PC-9 (cell line): ENCODE measurements at regions not wholly inside any gene's neighbourhood (a gene's known extent, or its start where the extent isn't known, plus 50 kb on each side); places are given as distances from the start of the nearest gene placed in this dataset.
A peak's percentile ranks its signal among the peaks of the same experiment; 100 is the strongest.

Experiments used
- BruUV-seq: library from RNA; stranded (reverse); fragments of 400-500 nt; replicated peaks from 2 replicates; lab custom pipeline; 2021; lab: Mats Ljungman, UMichigan
- CTCF ChIA-PET: fragments of 300-600 bp; sonication (Branson Sonifier 250); formaldehyde crosslinking; loops from one replicate; lab custom pipeline; 2022; ENCODE audit warnings: antibody characterized with exemption; lab: Charles Lee
- POLR2A ChIA-PET: fragments of 300-600 bp; sonication (Branson Sonifier 250); formaldehyde crosslinking; loops from one replicate; lab custom pipeline; 2022; ENCODE audit warnings: antibody characterized with exemption; ENCODE audit not compliant: unreplicated experiment; lab: Charles Lee
- DNase-seq, 2 experiments: peaks; one replicate each; pipeline versions ENCODE4 v3.0.0 to v3.0.0-alpha.2; 2015 to 2022; ENCODE audit warnings: mixed read lengths in 1 of 2
- H2AFZ ChIP-seq: fragments of 200-600 bp; sonication (generic); 2 replicates; pipeline ENCODE4 v1.8.1; 2017; ENCODE audit warnings: antibody characterized with exemption
- H3F3A ChIP-seq: fragments of 200-600 bp; sonication (generic); 2 replicates; pipeline ENCODE4 v1.8.1; 2017; ENCODE audit warnings: antibody characterized with exemption, mild to moderate bottlenecking, low read depth; ENCODE audit not compliant: insufficient read depth
- H3K27ac ChIP-seq: fragments of 200-600 bp; sonication (generic); 2 replicates; pipeline ENCODE4 v1.6.1; 2016; ENCODE audit warnings: mixed run types
- H3K27me3 ChIP-seq: fragments of 200-600 bp; sonication (generic); 2 replicates; pipeline ENCODE4 v1.6.1; 2016; ENCODE audit warnings: low read depth, mixed run types; ENCODE audit not compliant: insufficient read depth
- H3K36me3 ChIP-seq: fragments of 200-600 bp; sonication (generic); 2 replicates; pipeline ENCODE4 v1.6.1; 2016; ENCODE audit warnings: low read depth, mixed run types
- H3K4me1 ChIP-seq: fragments of 200-600 bp; sonication (generic); replicated peaks from 2 replicates; pipeline ENCODE4 v1.6.1; 2016; ENCODE audit warnings: mixed run types; ENCODE audit not compliant: insufficient read depth
- H3K4me2 ChIP-seq: fragments of 200-600 bp; sonication (generic); 2 replicates; pipeline ENCODE4 v1.6.1; 2017; ENCODE audit warnings: mixed run types
- H3K4me3 ChIP-seq: fragments of 200-600 bp; sonication (generic); 2 replicates; pipeline ENCODE4 v1.6.1; 2016; ENCODE audit warnings: mixed run types
- H3K79me2 ChIP-seq: fragments of 200-600 bp; sonication (generic); 2 replicates; pipeline ENCODE4 v1.6.1; 2017; ENCODE audit warnings: low read depth, mixed run types
- H3K9me2 ChIP-seq: fragments of 200-600 bp; sonication (generic); 2 replicates; pipeline ENCODE4 v1.8.1; 2017; ENCODE audit warnings: mild to moderate bottlenecking; ENCODE audit not compliant: insufficient read depth
- H3K9me3 ChIP-seq: fragments of 200-600 bp; sonication (generic); 2 replicates; pipeline ENCODE4 v1.8.1; 2016; ENCODE audit warnings: low read depth; ENCODE audit not compliant: insufficient read depth
- H4K20me1 ChIP-seq: fragments of 200-600 bp; sonication (generic); 2 replicates; pipeline ENCODE4 v1.8.1; 2017; ENCODE audit not compliant: insufficient read depth
- CTCF ChIP-seq: fragments of 200-600 bp; sonication (generic); conservative IDR thresholded peaks from 2 replicates; pipeline ENCODE4 v1.6.1; 2017; ENCODE audit warnings: mixed run types, antibody characterized with exemption, mild to moderate bottlenecking, moderate library complexity
- EZH2 ChIP-seq: fragments of 200-600 bp; sonication (generic); IDR thresholded peaks from 2 replicates; pipeline ENCODE4 v1.8.0; 2017; ENCODE audit warnings: antibody characterized with exemption, low read depth
- intact Hi-C: fragments of 100-400 bp; cut with micrococcal nuclease; formaldehyde crosslinking; loops from one replicate; pipeline ENCODE4 v1.10.0; 2022; ENCODE audit not compliant: unreplicated experiment

GRCh38 chr9:81825846-81826516 is 102.2 kb upstream of the SPATA31D4 start:
- ChIA-PET CTCF (interaction anchor here (0.5 kb wide), 1 partner anchor 9 kb away, joined by 17 read pairs; no protein-coding TSS in a partner anchor), POLR2A (interaction anchor here (0.6 to 1.0 kb wide), 4 partner anchors 24 to 520 kb away, joined by 3 to 6 read pairs (median 4); no protein-coding TSS in a partner anchor)
- H3K79me2 ChIP-seq, result no peaks in the 10 kb centered on the region
- no peaks in the 10 kb centered on the region for H3K9me2 ChIP-seq
- peak overlapping the region; percentile 91 for H3K27ac ChIP-seq
- H3F3A ChIP-seq, result peaks cover 23% of the 10 kb centered on the region; the same call in 1 of the 2 replicates
- H4K20me1 ChIP-seq, result no peaks in the 10 kb centered on the region
- no peaks in the 10 kb centered on the region; the same call in 1 of the 2 replicates for H3K9me3 ChIP-seq
- no peaks in the 10 kb centered on the region for H3K36me3 ChIP-seq
- no TSS peak for BruUV-seq
- intact Hi-C loops, result loop anchor here (1.0 kb wide), 3 partner anchors 16 to 137 kb away; partner anchors contain the start of gene TLE1
- H3K4me1 ChIP-seq, result peaks cover 39% of the 10 kb centered on the region
- TF ChIP-seq EZH2 (no peak), CTCF (no peak)
- DNase-seq, result peak; percentile 51 to 88
- H2AFZ ChIP-seq, result no peak overlapping the region
- H3K4me2 ChIP-seq, result peak overlapping the region; percentile 56
- H3K27me3 ChIP-seq, result no peaks in the 10 kb centered on the region
- no peak overlapping the region for H3K4me3 ChIP-seq

- Histone ChIP-seq H4K20me1 (no peaks in the 10 kb centered on the region), H3K4me2 (no peak overlapping the region), H3K27ac (no peak overlapping the region), H3K4me3 (no peak overlapping the region), H3K27me3 (no peaks in the 10 kb centered on the region), H3K79me2 (no peaks in the 10 kb centered on the region), H3F3A (peaks cover 23% of the 10 kb centered on the region; the same call in 1 of the 2 replicates), H3K4me1 (peaks cover 39% of the 10 kb centered on the region), H3K36me3 (no peaks in the 10 kb centered on the region), H2AFZ (no peak overlapping the region), H3K9me3 (no peaks in the 10 kb centered on the region; the same call in 1 of the 2 replicates), H3K9me2 (no peaks in the 10 kb centered on the region)
- DNase-seq, result no peak
- intact Hi-C loops, result no loop called here
- TF ChIP-seq EZH2 (no peak), CTCF (no peak)
- ChIA-PET POLR2A (interaction anchor here (0.6 to 1.0 kb wide), 3 partner anchors 25 to 521 kb away, joined by 3 to 6 read pairs (median 4); no protein-coding TSS in a partner anchor), CTCF (no interaction called here)
- no TSS peak for BruUV-seq
These were observed 101.7 kb upstream of the SPATA31D4 start for GRCh38 chr9:81826517-81826906.

- CTCF ChIA-PET, result interaction anchor here (0.7 kb wide), 2 partner anchors 193 to 1840 kb away, joined by 3 read pairs; no protein-coding TSS in a partner anchor
- Histone ChIP-seq H2AFZ (no peak overlapping the region), H3F3A (peaks cover 23% of the 10 kb centered on the region; the same call in 1 of the 2 replicates), H3K79me2 (no peaks in the 10 kb centered on the region), H3K9me2 (no peaks in the 10 kb centered on the region), H3K9me3 (no peaks in the 10 kb centered on the region; the same call in 1 of the 2 replicates), H3K27ac (no peak overlapping the region), H3K4me1 (peaks cover 39% of the 10 kb centered on the region), H3K4me3 (no peak overlapping the region), H3K4me2 (0 out of 2 replicates have a peak overlapping the region, but pooled peaks have one; percentile 9), H3K36me3 (no peaks in the 10 kb centered on the region), H4K20me1 (no peaks in the 10 kb centered on the region), H3K27me3 (no peaks in the 10 kb centered on the region)
- intact Hi-C loops, result no loop called here
- peak in 1 of 2 experiments; percentile 55 for DNase-seq
- TF ChIP-seq EZH2 (no peak), CTCF (no peak)
- POLR2A ChIA-PET, result no interaction called here
- no TSS peak for BruUV-seq
These were observed 100.5 kb upstream of the SPATA31D4 start for GRCh38 chr9:81827616-81828296.
